Keratinocyte (primary cell): ENCODE measurements at regions not wholly inside any gene's neighbourhood (a gene's known extent, or its start where the extent isn't known, plus 50 kb on each side); places are given as distances from the start of the nearest gene placed in this dataset.

Source experiments
- DNase-seq: peaks from one replicate; pipeline ENCODE4 v3.0.0-alpha.2; 2011; ENCODE audit warnings: low read depth, missing footprints, low spot score
- FAIRE-seq: peaks from 2 replicates; lab custom pipeline; 2011; peaks lifted over from hg19 to GRCh38; lab: Jason Lieb, UNC
- H2AFZ ChIP-seq: 2 replicates; pipeline ENCODE4 v1.6.0; 2012; ENCODE audit warnings: low read length, control low read depth, inconsistent platforms; ENCODE audit not compliant: control insufficient read depth
- H3K27ac ChIP-seq: 2 replicates; pipeline ENCODE4 v1.5.1; 2011; ENCODE audit warnings: low read length; ENCODE audit not compliant: control insufficient read depth, insufficient read depth
- H3K27me3 ChIP-seq: 3 replicates; pipeline ENCODE4 v1.6.0; 2011; ENCODE audit warnings: low read length; ENCODE audit not compliant: control insufficient read depth, insufficient read depth; ENCODE audit errors: extremely low read depth
- H3K36me3 ChIP-seq, 2 experiments: 2 replicates in 1 of 2; 3 replicates in 1 of 2; pipeline ENCODE4 v1.5.1; 2011; ENCODE audit warnings: low read length in 2 of 2, mild to moderate bottlenecking in 1 of 2; ENCODE audit not compliant: control insufficient read depth in 2 of 2, insufficient read depth in 2 of 2; ENCODE audit errors: extremely low read depth in 1 of 2
- H3K4me1 ChIP-seq: 3 replicates; pipeline ENCODE4 v1.5.1; 2011; ENCODE audit warnings: low read length; ENCODE audit not compliant: control insufficient read depth, insufficient read depth; ENCODE audit errors: extremely low read depth
- H3K4me2 ChIP-seq: 3 replicates; pipeline ENCODE4 v1.6.0; 2011; ENCODE audit warnings: low read depth, low read length; ENCODE audit not compliant: control insufficient read depth, insufficient read depth; ENCODE audit errors: extremely low read depth
- H3K4me3 ChIP-seq, 3 experiments: fragments of 200-600 bp in 1 of 3; sonication (generic) in 1 of 3; 2 replicates in 2 of 3; 3 replicates in 1 of 3; pipeline ENCODE4 v1.5.1; 2011 to 2016; ENCODE audit warnings: low read length in 3 of 3, mild to moderate bottlenecking in 3 of 3, control low read depth in 2 of 3, inconsistent platforms in 1 of 3, low read depth in 1 of 3, mixed read lengths in 1 of 3, mixed run types in 1 of 3, moderate library complexity in 1 of 3; ENCODE audit not compliant: control insufficient read depth in 2 of 3, insufficient read depth in 2 of 3; ENCODE audit errors: extremely low read depth in 1 of 3
- H3K79me2 ChIP-seq: 2 replicates; pipeline ENCODE4 v1.6.0; 2012; ENCODE audit warnings: low read length; ENCODE audit not compliant: control insufficient read depth, insufficient read depth
- H3K9ac ChIP-seq: 3 replicates; pipeline ENCODE4 v1.6.0; 2011; ENCODE audit warnings: low read length; ENCODE audit not compliant: control insufficient read depth, insufficient read depth; ENCODE audit errors: extremely low read depth
- H3K9me1 ChIP-seq: 3 replicates; pipeline ENCODE4 v1.6.0; 2011; ENCODE audit warnings: low read length; ENCODE audit not compliant: control insufficient read depth, insufficient read depth; ENCODE audit errors: extremely low read depth
- H3K9me3 ChIP-seq: 2 replicates; pipeline ENCODE4 v1.5.1; 2012; ENCODE audit warnings: low read depth, low read length; ENCODE audit not compliant: control insufficient read depth
- H4K20me1 ChIP-seq: 3 replicates; pipeline ENCODE4 v1.6.0; 2011; ENCODE audit warnings: low read length; ENCODE audit not compliant: control insufficient read depth, insufficient read depth; ENCODE audit errors: extremely low read depth
- CTCF ChIP-seq, 3 experiments: IDR thresholded peaks in 1 of 3; conservative IDR thresholded peaks in 1 of 3; optimal IDR thresholded peaks in 1 of 3; 2 replicates in 2 of 3; 3 replicates in 1 of 3; pipeline versions ENCODE3 to v1.5.1; 2011; ENCODE audit warnings: low read length in 3 of 3, mild to moderate bottlenecking in 3 of 3, moderate library complexity in 2 of 3, control low read depth in 1 of 3, inconsistent platforms in 1 of 3; ENCODE audit not compliant: insufficient read depth in 2 of 3; ENCODE audit errors: extremely low read depth in 1 of 3
- EZH2 ChIP-seq: IDR thresholded peaks from one replicate; pipeline ENCODE4 v1.6.1; 2012; ENCODE audit warnings: inconsistent platforms, mild to moderate bottlenecking, low read length, moderate library complexity
- dilution Hi-C: fragments of 300-500 bp; cut with MboI; formaldehyde crosslinking; loops from one replicate; pipeline ENCODE4 v1.7.0; 2020; ENCODE audit warnings: low sequenced_read_pairs; ENCODE audit not compliant: extremely low pct_ligation_motif_present

DNA sequence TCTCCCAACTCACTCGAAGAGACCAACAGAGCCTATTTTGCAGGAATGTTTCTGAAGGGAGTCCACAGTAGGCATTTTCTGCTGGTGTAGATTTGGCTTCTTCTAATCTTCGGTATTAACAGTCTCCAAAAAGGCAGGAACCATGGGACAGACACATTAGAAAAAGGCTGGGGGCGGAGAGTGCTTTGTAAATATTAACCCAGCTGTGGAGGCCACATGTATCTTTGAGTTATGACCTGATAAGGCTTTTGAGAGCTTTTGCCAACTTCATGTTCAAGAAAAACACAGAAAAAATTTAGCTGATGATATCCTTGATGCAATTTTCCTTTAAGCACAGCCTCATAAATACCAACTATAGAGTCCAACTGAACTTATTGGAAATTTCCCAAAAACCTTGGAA is 119.4 kb upstream of the TSHZ2 start:
- no peaks in the 10 kb centered on the region for H3K79me2 ChIP-seq
- H3K27ac ChIP-seq, result no peak overlapping the region
- no peak overlapping the region for H3K4me2 ChIP-seq
- no peaks in the 10 kb centered on the region for H3K9me3 ChIP-seq
- FAIRE-seq (no peak), DNase-seq (no peak)
- H3K27me3 ChIP-seq, result no peaks in the 10 kb centered on the region
- H3K9me1 ChIP-seq, result no peaks in the 10 kb centered on the region
- no peak overlapping the region for H3K4me3 ChIP-seq
- H3K36me3 ChIP-seq, result no peaks in the 10 kb centered on the region
- TF ChIP-seq EZH2 (no peak), CTCF (optimal IDR thresholded peaks at IDR 0.05 in 1 of 3, IDR thresholded peaks at IDR 0.05 in 1 of 3, conservative IDR thresholded peaks at IDR 0.05 in 1 of 3; ENCODE audit: extremely low read depth in 1 of 3, insufficient read depth in 2 of 3, low read length in 3 of 3) (no peak)
- H4K20me1 ChIP-seq, result no peaks in the 10 kb centered on the region
- H3K4me1 ChIP-seq, result peaks cover 3% of the 10 kb centered on the region
- H2AFZ ChIP-seq, result no peak overlapping the region
- H3K9ac ChIP-seq, result no peak overlapping the region
- dilution Hi-C loops, result no loop called here

- peaks cover 11% of the 10 kb centered on the region for H3K4me1 ChIP-seq
- dilution Hi-C loops, result no loop called here
- H3K27me3 ChIP-seq, result no peaks in the 10 kb centered on the region
- H3K27ac ChIP-seq, result no peak overlapping the region
- FAIRE-seq, result no peak
- no peaks in the 10 kb centered on the region for H3K79me2 ChIP-seq
- no peaks in the 10 kb centered on the region for H3K9me1 ChIP-seq
- no peak for DNase-seq
- TF ChIP-seq EZH2, result no peak
- no peak for TF ChIP-seq CTCF (optimal IDR thresholded peaks at IDR 0.05 in 1 of 3, IDR thresholded peaks at IDR 0.05 in 1 of 3, conservative IDR thresholded peaks at IDR 0.05 in 1 of 3; ENCODE audit: extremely low read depth in 1 of 3, insufficient read depth in 2 of 3, low read length in 3 of 3)
- H4K20me1 ChIP-seq, result no peaks in the 10 kb centered on the region
- no peaks in the 10 kb centered on the region for H3K9me3 ChIP-seq
- H3K4me3 ChIP-seq, result no peak overlapping the region
- no peak overlapping the region for H3K4me2 ChIP-seq
- no peak overlapping the region for H2AFZ ChIP-seq
- H3K9ac ChIP-seq, result no peak overlapping the region
- H3K36me3 ChIP-seq, result no peaks in the 10 kb centered on the region
Measured at GRCh38 chr20:52847731-52848359, 124.3 kb upstream of the TSHZ2 start.
